ENCODE measurements at regions not wholly inside any gene's neighbourhood (a gene's known extent, or its start where the extent isn't known, plus 50 kb on each side); places are given as distances from the start of the nearest gene placed in this dataset.
A peak's percentile ranks its signal among the peaks of the same experiment; 100 is the strongest.

DNA sequence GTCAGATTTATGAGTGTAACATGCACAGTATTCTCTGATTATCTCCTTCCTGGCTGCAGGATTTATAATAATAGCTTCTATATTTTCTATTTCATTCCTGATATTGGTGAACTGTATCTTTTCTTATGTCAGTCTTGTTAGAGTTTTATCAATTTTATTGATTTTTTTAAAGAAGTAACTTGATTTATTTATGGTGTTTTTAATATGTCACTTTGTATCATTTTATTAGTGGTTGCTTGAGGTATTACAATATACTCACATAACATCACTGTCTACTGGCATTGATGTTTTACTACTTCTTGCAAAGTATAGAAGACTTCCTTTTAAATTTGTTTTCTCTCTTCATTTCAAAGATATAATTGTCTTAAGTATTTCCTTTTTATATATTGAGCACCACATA lies 270.5 kb upstream of the GYPC start:
- ChIA-PET CTCF (no interaction called here), POLR2A (ENCODE audit: unreplicated experiment) (no interaction called here)
- Histone ChIP-seq H3K27me3 (ENCODE audit: insufficient read depth, low read depth) (no peaks in the 10 kb centered on the region), H3K4me1 (replicated peaks; ENCODE audit: insufficient read depth) (no peaks in the 10 kb centered on the region), H2AFZ (no peak overlapping the region), H3K4me3 (no peak overlapping the region), H3K79me2 (ENCODE audit: low read depth) (no peaks in the 10 kb centered on the region), H3F3A (ENCODE audit: insufficient read depth, low read depth) (no peaks in the 10 kb centered on the region), H4K20me1 (ENCODE audit: insufficient read depth) (no peaks in the 10 kb centered on the region), H3K9me3 (ENCODE audit: insufficient read depth, low read depth) (no peaks in the 10 kb centered on the region), H3K27ac (no peak overlapping the region), H3K36me3 (ENCODE audit: low read depth) (no peaks in the 10 kb centered on the region), H3K9me2 (ENCODE audit: insufficient read depth) (no peaks in the 10 kb centered on the region), H3K4me2 (no peak overlapping the region)
- intact Hi-C loops (cut with micrococcal nuclease; ENCODE audit: unreplicated experiment): no loop called here
- no peak for DNase-seq
- TF ChIP-seq, protein P1, sequence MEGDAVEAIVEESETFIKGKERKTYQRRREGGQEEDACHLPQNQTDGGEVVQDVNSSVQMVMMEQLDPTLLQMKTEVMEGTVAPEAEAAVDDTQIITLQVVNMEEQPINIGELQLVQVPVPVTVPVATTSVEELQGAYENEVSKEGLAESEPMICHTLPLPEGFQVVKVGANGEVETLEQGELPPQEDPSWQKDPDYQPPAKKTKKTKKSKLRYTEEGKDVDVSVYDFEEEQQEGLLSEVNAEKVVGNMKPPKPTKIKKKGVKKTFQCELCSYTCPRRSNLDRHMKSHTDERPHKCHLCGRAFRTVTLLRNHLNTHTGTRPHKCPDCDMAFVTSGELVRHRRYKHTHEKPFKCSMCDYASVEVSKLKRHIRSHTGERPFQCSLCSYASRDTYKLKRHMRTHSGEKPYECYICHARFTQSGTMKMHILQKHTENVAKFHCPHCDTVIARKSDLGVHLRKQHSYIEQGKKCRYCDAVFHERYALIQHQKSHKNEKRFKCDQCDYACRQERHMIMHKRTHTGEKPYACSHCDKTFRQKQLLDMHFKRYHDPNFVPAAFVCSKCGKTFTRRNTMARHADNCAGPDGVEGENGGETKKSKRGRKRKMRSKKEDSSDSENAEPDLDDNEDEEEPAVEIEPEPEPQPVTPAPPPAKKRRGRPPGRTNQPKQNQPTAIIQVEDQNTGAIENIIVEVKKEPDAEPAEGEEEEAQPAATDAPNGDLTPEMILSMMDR (conservative IDR thresholded peaks at IDR 0.05): 0 out of 2 replicates have a peak, but pooled peaks have one; percentile 15
- TF ChIP-seq EZH2 (IDR thresholded peaks at IDR 0.05; ENCODE audit: low read depth): no peak
- BruUV-seq (replicated peaks): no TSS peak

DNA sequence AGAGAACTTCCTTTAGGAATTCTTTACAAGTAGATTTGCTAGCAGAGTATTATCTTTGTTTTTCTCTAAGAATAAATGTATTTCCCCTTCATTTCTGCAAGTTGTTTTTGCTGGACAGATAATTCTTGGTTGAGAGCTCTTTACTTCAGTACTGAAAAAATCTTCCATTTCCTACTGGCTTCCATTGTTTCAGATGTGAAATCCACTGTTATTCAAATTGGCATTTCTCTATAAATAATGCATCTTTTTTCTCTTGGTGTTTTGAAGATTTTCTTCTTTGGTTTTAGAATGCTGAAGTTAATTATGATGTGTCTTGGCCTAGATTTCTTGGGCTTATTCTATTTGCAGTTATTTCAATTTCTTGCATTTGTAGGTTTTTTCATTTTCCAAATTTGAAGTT lies 270.0 kb upstream of the GYPC start:
- no peaks in the 10 kb centered on the region for H3K9me2 ChIP-seq (ENCODE audit: insufficient read depth)
- no peak overlapping the region for H3K4me2 ChIP-seq
- CTCF ChIA-PET: no interaction called here
- H3F3A ChIP-seq (ENCODE audit: insufficient read depth, low read depth): no peaks in the 10 kb centered on the region
- H3K27ac ChIP-seq: no peak overlapping the region
- H3K27me3 ChIP-seq (ENCODE audit: insufficient read depth, low read depth): no peaks in the 10 kb centered on the region
- H3K36me3 ChIP-seq (ENCODE audit: low read depth): no peaks in the 10 kb centered on the region
- TF ChIP-seq, protein P1 (conservative IDR thresholded peaks at IDR 0.05): no peak
- TF ChIP-seq EZH2 (IDR thresholded peaks at IDR 0.05; ENCODE audit: low read depth): no peak
- no peak for DNase-seq
- H2AFZ ChIP-seq: no peak overlapping the region
- no TSS peak for BruUV-seq (replicated peaks)
- H3K4me1 ChIP-seq (replicated peaks; ENCODE audit: insufficient read depth): no peaks in the 10 kb centered on the region
- POLR2A ChIA-PET (ENCODE audit: unreplicated experiment): no interaction called here
- H3K79me2 ChIP-seq (ENCODE audit: low read depth): no peaks in the 10 kb centered on the region
- no peaks in the 10 kb centered on the region for H4K20me1 ChIP-seq (ENCODE audit: insufficient read depth)
- no peak overlapping the region for H3K4me3 ChIP-seq
- intact Hi-C loops (cut with micrococcal nuclease; ENCODE audit: unreplicated experiment): no loop called here
- no peaks in the 10 kb centered on the region for H3K9me3 ChIP-seq (ENCODE audit: insufficient read depth, low read depth)

DNA sequence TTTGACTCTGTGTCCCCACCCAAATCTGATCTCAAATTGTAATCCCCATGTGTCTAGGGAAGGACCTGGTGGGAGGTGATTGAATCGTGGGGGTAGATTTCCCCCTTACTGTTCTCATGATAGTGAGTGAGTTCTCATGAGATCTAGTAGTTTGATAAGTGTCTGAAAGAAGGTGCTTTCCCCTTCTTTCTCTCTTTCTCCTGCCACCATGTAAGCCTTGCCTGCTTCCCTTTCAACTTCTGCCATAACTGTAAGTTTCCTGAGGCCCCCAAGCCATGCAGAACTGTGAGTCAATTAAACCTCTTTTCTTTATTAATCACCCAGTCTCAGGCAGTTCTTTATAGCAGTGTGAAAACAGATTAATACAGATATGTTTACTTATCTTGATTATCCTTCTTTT lies 266.5 kb upstream of the GYPC start:
- H3K9me2 ChIP-seq (ENCODE audit: insufficient read depth): no peaks in the 10 kb centered on the region
- CTCF ChIA-PET: no interaction called here
- intact Hi-C loops (cut with micrococcal nuclease; ENCODE audit: unreplicated experiment): no loop called here
- H3K36me3 ChIP-seq (ENCODE audit: low read depth): no peaks in the 10 kb centered on the region
- no peak overlapping the region for H2AFZ ChIP-seq
- DNase-seq: peak in 1 of 2 experiments; percentile 8
- H4K20me1 ChIP-seq (ENCODE audit: insufficient read depth): no peaks in the 10 kb centered on the region
- no peak overlapping the region for H3K4me3 ChIP-seq
- no peak overlapping the region for H3K27ac ChIP-seq
- no peak for TF ChIP-seq EZH2 (IDR thresholded peaks at IDR 0.05; ENCODE audit: low read depth)
- TF ChIP-seq, protein P1 (conservative IDR thresholded peaks at IDR 0.05): no peak
- no peaks in the 10 kb centered on the region for H3K79me2 ChIP-seq (ENCODE audit: low read depth)
- H3K4me1 ChIP-seq (replicated peaks; ENCODE audit: insufficient read depth): no peaks in the 10 kb centered on the region
- POLR2A ChIA-PET (ENCODE audit: unreplicated experiment): no interaction called here
- no peaks in the 10 kb centered on the region for H3K27me3 ChIP-seq (ENCODE audit: insufficient read depth, low read depth)
- H3K4me2 ChIP-seq: no peak overlapping the region
- BruUV-seq (replicated peaks): no TSS peak
- no peaks in the 10 kb centered on the region for H3F3A ChIP-seq (ENCODE audit: insufficient read depth, low read depth)
- no peaks in the 10 kb centered on the region for H3K9me3 ChIP-seq (ENCODE audit: insufficient read depth, low read depth)

All from PC-9 (cell line).